Epithelial cell of esophagus (primary cell): ENCODE measurements at regions not wholly inside any gene's neighbourhood (a gene's known extent, or its start where the extent isn't known, plus 50 kb on each side); places are given as distances from the start of the nearest gene placed in this dataset.

Source experiments
- DNase-seq: peaks from one replicate; pipeline ENCODE4 v3.0.0; 2010; ENCODE audit warnings: low read depth
- H3K4me3 ChIP-seq: 2 replicates; pipeline ENCODE4 v1.5.1; 2011; ENCODE audit warnings: mild to moderate bottlenecking, low read length, control low read depth
- TF ChIP-seq, protein P1 (sequence below): IDR thresholded peaks from 2 replicates; pipeline ENCODE4 v1.5.1; 2011; ENCODE audit warnings: low read depth, mild to moderate bottlenecking, low read length, control low read depth, inconsistent platforms; ENCODE audit not compliant: insufficient read depth; ENCODE audit errors: missing control alignments

DNA sequence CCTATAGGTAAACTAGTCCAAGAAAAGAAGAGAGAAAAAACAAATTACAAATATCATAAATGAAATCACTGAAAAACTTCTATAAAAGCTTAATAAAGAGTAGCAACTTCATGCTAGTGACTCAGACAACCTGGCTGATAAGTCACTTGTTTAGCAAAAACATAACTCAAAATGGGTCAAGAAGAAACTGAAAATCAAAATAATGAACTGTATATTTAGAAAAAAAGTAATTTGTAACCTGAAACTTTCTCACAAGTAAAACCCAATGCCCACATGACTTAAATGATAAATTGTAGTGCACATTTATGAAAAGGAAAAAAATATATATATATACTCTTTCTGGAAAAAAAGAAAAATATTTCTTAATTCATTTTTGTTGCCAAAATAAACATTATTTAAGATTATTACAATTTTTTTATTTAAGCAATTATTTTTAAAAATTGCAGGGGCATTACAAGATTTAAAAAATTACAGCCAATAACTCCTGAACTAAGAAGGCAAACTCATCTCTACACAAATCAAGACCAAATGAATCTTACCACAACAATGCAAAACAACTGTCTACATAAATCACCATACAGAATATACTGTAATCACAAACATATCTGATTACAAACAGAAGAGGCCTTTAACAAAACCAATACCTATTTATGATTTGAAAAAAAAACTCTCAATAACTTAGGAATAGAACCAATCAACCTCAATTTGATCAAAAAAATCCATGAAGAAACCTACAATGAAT is 406.3 kb downstream of the CDH7 start:
- H3K4me3 ChIP-seq: no peak overlapping the region
- TF ChIP-seq, protein P1, sequence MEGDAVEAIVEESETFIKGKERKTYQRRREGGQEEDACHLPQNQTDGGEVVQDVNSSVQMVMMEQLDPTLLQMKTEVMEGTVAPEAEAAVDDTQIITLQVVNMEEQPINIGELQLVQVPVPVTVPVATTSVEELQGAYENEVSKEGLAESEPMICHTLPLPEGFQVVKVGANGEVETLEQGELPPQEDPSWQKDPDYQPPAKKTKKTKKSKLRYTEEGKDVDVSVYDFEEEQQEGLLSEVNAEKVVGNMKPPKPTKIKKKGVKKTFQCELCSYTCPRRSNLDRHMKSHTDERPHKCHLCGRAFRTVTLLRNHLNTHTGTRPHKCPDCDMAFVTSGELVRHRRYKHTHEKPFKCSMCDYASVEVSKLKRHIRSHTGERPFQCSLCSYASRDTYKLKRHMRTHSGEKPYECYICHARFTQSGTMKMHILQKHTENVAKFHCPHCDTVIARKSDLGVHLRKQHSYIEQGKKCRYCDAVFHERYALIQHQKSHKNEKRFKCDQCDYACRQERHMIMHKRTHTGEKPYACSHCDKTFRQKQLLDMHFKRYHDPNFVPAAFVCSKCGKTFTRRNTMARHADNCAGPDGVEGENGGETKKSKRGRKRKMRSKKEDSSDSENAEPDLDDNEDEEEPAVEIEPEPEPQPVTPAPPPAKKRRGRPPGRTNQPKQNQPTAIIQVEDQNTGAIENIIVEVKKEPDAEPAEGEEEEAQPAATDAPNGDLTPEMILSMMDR: no peak
- DNase-seq: no peak

DNA sequence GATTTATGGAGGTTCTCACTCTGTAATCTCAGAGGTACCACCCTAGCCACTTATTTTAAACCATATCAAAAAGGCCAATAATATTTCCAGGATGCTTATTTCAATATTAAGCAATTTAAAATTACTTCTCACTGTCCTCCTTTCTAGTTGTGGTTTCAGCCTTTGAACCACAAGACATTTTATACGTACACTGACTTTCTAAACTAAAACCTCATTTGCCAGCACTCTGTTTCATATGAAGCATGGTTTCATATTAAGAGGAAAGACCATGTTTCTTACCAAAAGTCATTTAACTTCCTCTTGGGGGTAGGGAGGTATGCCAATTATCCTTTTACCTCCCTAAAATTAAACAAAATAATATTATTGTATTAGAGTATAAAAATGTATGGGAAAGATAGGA is 399.8 kb downstream of the CDH7 start:
- H3K4me3 ChIP-seq: no peak overlapping the region
- DNase-seq: no peak
- TF ChIP-seq, protein P1: no peak

DNA sequence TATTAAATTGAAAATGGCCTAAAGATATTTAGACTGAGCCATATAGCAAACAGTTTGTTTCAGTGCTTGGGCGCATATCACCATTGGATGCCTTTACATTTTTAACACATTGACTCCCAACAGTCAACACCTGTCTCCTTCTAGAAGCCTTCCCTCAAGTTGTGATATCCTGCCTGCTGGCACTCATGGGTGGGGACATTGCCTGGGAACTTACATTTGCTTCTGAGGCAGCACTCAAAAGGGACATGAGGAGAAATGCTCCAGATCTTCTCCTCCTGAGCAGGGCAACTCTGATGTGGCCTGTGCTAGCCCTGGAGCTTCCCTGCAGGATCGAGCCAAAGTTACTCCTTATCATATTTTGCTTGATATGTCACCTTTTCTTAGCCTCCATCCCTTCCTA is 392.2 kb downstream of the CDH7 start:
- no peak overlapping the region for H3K4me3 ChIP-seq
- no peak for DNase-seq
- TF ChIP-seq, protein P1: no peak

DNA sequence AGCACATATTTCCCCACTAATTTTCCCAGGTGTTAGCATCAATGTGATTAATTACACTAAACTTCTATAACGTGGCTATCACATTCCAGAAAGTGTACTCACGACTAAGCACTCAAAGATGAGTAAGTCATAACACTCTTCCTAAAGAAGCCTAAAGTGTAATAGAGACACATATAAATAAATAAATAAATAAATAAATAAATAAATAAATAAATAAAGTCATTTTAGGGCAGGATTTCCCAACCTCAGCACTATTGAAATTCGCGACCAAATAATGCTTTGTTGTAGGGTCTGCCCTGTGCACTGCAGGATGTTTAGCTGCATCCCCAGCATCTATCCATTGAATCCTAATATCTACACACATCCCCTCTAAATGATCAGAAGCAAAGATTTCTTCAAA is 390.9 kb downstream of the CDH7 start:
- peak; percentile 7 for DNase-seq
- H3K4me3 ChIP-seq: no peak overlapping the region
- TF ChIP-seq, protein P1: no peak

DNA sequence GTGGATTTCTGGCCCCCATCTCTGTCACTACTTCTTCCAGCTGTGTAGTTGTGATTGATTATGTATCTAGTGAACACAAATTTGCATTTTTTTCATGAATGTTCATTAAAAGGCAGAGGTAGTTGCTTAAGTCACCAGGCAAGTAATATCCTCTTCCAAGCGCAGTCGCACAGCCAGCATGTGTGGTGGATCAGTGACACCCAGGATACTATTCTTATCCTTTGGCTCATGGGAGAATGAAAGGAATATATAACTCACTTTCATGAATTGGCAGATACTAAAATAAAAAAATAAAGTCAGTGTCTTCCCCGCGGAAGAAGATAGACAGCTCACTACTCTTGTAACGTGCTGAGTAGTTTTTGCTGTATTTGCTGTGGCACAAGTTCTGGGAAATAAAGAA is 387.8 kb downstream of the CDH7 start:
- TF ChIP-seq, protein P1: no peak
- H3K4me3 ChIP-seq: no peak overlapping the region
- no peak for DNase-seq

DNA sequence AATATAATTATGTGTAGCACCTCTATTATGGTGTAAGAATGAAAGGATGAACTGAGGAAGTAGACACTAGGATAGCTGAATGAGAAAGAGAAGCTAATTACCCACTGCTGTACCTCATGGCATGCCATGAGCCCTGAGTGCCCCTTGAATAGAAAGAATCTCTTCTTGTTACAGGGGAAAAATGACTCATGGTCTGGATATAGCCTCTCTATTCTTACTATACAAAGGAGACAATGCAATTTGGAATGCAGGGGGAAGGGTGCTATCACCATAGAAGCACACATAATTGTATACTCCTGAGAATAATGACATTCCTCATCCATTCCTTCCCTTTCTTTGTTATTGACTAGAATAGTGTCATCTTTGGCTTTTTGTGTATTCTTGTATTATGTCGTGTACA is 385.2 kb downstream of the CDH7 start:
- TF ChIP-seq, protein P1: no peak
- H3K4me3 ChIP-seq: no peak overlapping the region
- no peak for DNase-seq

DNA sequence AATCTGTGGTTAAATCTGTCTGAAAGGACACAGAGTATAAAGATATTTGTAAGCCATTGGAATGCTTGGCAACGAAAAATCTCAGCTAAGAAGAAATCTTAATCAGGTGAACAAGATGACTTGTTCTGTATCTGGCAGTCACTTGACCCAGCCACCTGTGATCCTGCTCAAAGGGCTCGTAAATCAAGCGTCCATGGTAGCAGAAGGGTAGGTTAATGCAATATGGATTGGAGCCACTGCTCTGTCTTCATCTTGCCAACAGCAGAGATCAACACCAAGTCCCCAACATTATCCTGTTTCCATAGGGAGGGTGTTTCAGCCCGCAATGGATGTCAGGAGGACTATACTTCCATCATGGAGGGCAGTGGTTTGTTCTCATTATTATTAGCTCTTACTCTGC is 378.4 kb downstream of the CDH7 start:
- H3K4me3 ChIP-seq: no peak overlapping the region
- DNase-seq: no peak
- TF ChIP-seq, protein P1: no peak
